ENCODE measurements at regions not wholly inside any gene's neighbourhood (a gene's known extent, or its start where the extent isn't known, plus 50 kb on each side); places are given as distances from the start of the nearest gene placed in this dataset.
"Not testable (repeated sequence)": the region's sequence is repeated elsewhere in the genome, so short reads cannot be mapped to it uniquely, and the experiment has no call there.

- not testable (repeated sequence) for TF ChIP-seq CTCF (IDR thresholded peaks at IDR 0.05; ENCODE audit: low read length); EZH2 (IDR thresholded peaks at IDR 0.05; ENCODE audit: borderline replicate concordance, low read length)
Observed at GRCh38 chr12:24654344-24654743, 294.6 kb downstream of the BCAT1 start.
